Calu3 (cell line): ENCODE measurements at regions not wholly inside any gene's neighbourhood (a gene's known extent, or its start where the extent isn't known, plus 50 kb on each side); places are given as distances from the start of the nearest gene placed in this dataset.

ENCODE experiments used
- BruUV-seq: library from RNA; stranded (reverse); fragments of 400-500 nt; replicated peaks from 2 replicates; lab custom pipeline; 2021; lab: Mats Ljungman, UMichigan
- CTCF ChIA-PET: fragments of 300-600 bp; sonication (Branson Sonifier 250); formaldehyde crosslinking; loops from one replicate; lab custom pipeline; 2022; ENCODE audit warnings: antibody characterized with exemption; lab: Charles Lee
- DNase-seq: peaks from one replicate; pipeline ENCODE4 v3.0.0; 2022
- H3K27ac Mint-ChIP-seq: one replicate; pipeline ENCODE4 v1.8.0; 2022; ENCODE audit warnings: mixed read lengths; ENCODE audit not compliant: unreplicated experiment
- H3K27me3 Mint-ChIP-seq: one replicate; pipeline ENCODE4 v1.8.0; 2022; ENCODE audit warnings: mixed read lengths; ENCODE audit not compliant: unreplicated experiment
- H3K36me3 Mint-ChIP-seq: one replicate; pipeline ENCODE4 v1.8.0; 2022; ENCODE audit warnings: mild to moderate bottlenecking, moderate library complexity, mixed read lengths; ENCODE audit not compliant: insufficient read depth, unreplicated experiment
- H3K4me1 Mint-ChIP-seq: one replicate; pipeline ENCODE4 v1.8.0; 2022; ENCODE audit warnings: mild to moderate bottlenecking, low read depth, mixed read lengths; ENCODE audit not compliant: unreplicated experiment
- H3K4me3 Mint-ChIP-seq: one replicate; pipeline ENCODE4 v1.8.0; 2022; ENCODE audit warnings: mild to moderate bottlenecking, low read depth, moderate library complexity, mixed read lengths; ENCODE audit not compliant: unreplicated experiment
- H3K9me3 Mint-ChIP-seq: one replicate; pipeline ENCODE4 v1.8.0; 2022; ENCODE audit warnings: low read depth, mixed read lengths; ENCODE audit not compliant: unreplicated experiment
- intact Hi-C: fragments of 100-400 bp; cut with micrococcal nuclease; formaldehyde crosslinking; loops from one replicate; pipeline ENCODE4 v1.10.0; 2022; ENCODE audit not compliant: unreplicated experiment
- TF ChIP-seq, protein P1 (sequence below): fragments of 200-600 bp; IDR thresholded peaks from one replicate; pipeline ENCODE4 v1.8.0; 2022; ENCODE audit warnings: antibody characterized with exemption; ENCODE audit not compliant: unreplicated experiment

DNA sequence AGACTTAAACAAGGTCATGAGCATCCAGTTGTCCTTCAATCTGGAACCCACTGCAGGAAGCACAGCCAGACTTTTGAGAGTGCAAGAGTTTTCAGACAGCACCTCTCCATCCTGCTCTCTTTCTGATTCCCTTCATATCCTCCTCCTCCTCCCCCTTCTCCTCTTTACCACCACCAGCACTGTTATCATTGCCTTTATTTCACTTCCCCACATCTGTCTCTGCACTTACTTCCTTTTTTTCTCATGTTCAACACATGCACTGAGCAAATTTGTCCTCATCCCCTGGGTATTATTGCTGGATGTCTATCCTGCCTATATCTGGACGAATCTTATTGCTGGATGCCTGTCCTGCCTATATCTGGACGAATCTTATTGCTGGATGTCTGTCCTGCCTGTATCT, 554.8 kb downstream of the DHX35 start:
- CTCF ChIA-PET = no interaction called here
- H3K27ac Mint-ChIP-seq = no peak overlapping the region
- no peaks in the 10 kb centered on the region for H3K36me3 Mint-ChIP-seq

DNA sequence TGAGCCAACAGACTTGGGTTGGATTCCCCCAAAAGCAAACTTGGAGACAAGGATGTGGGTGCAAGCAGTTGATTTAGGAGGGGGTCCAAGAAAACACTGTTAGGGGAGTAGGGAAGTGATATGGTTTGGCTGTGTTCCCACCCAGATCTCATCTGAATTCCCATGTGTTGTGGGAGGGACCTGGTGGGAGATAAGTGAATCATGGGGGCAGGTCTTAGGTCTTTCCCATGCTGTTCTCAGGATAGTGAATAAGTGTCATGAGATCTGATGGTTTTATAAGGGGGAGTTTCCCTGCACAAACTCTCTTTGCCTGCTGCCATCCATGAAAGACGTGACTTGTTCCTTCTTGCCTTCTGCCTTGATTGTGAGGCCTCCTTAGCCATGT, 542.6 kb downstream of the DHX35 start:
- DNase-seq = no peak
- Mint-ChIP-seq H3K27me3 (no peaks in the 10 kb centered on the region), H3K27ac (no peak overlapping the region), H3K9me3 (peaks cover 20% of the 10 kb centered on the region), H3K4me1 (no peaks in the 10 kb centered on the region), H3K4me3 (no peak overlapping the region), H3K36me3 (no peaks in the 10 kb centered on the region)
- no TSS peak for BruUV-seq
- CTCF ChIA-PET = no interaction called here
- TF ChIP-seq, protein P1, sequence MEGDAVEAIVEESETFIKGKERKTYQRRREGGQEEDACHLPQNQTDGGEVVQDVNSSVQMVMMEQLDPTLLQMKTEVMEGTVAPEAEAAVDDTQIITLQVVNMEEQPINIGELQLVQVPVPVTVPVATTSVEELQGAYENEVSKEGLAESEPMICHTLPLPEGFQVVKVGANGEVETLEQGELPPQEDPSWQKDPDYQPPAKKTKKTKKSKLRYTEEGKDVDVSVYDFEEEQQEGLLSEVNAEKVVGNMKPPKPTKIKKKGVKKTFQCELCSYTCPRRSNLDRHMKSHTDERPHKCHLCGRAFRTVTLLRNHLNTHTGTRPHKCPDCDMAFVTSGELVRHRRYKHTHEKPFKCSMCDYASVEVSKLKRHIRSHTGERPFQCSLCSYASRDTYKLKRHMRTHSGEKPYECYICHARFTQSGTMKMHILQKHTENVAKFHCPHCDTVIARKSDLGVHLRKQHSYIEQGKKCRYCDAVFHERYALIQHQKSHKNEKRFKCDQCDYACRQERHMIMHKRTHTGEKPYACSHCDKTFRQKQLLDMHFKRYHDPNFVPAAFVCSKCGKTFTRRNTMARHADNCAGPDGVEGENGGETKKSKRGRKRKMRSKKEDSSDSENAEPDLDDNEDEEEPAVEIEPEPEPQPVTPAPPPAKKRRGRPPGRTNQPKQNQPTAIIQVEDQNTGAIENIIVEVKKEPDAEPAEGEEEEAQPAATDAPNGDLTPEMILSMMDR = no peak
- intact Hi-C loops = no loop called here

More for the DNA sequence above, 554.8 kb downstream of the DHX35 start:
- TF ChIP-seq, protein P1 = no peak
- DNase-seq = no peak
- Mint-ChIP-seq H3K4me3 (no peak overlapping the region), H3K4me1 (no peaks in the 10 kb centered on the region), H3K27me3 (no peaks in the 10 kb centered on the region), H3K9me3 (peaks cover 16% of the 10 kb centered on the region)
- no TSS peak for BruUV-seq
- intact Hi-C loops = no loop called here

DNA sequence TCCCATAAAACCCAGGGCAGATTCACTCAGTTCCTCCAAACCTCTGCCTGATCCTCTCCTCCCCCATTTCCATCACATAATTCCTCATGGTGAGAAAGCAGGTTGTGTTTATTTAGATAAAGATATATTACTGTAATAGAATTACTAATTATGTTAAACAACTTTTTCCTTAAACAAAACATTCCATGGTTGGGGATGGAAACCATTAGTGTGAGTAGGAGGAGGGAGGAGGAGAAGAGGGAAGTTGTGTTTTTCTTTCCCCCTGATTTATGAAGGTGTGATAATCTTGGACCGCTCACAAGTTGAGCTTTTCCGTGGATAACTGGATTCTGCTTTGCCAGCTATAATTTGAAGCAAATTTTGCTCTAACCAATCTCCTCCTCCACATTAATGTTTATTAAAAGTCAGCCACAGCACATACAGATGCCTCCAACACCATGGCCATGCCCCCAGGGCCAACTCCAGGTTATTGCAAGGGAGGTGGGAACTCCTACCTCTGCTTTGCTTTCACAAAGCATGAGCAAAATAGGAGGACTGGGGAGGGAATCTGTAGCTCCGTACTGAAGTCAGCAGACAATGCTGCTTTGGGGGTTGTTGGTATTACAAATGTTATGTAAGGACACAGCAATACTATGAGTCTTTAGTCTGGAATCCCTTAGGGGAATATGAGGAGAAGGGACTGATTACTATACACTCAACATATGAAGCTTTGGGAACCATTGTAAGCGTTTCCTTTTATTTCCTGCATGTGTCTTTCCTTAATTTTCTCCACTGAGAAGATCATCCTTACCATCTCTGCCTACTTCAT, 542.0 kb downstream of the DHX35 start:
- H3K36me3 Mint-ChIP-seq = no peaks in the 10 kb centered on the region
- CTCF ChIA-PET = no interaction called here
- DNase-seq = no peak
- H3K4me1 Mint-ChIP-seq = no peaks in the 10 kb centered on the region
- H3K27me3 Mint-ChIP-seq = no peaks in the 10 kb centered on the region
- TF ChIP-seq, protein P1 = no peak
- intact Hi-C loops = no loop called here
- no TSS peak for BruUV-seq
- no peak overlapping the region for H3K27ac Mint-ChIP-seq
- H3K4me3 Mint-ChIP-seq = no peak overlapping the region
- peaks cover 20% of the 10 kb centered on the region for H3K9me3 Mint-ChIP-seq

DNA sequence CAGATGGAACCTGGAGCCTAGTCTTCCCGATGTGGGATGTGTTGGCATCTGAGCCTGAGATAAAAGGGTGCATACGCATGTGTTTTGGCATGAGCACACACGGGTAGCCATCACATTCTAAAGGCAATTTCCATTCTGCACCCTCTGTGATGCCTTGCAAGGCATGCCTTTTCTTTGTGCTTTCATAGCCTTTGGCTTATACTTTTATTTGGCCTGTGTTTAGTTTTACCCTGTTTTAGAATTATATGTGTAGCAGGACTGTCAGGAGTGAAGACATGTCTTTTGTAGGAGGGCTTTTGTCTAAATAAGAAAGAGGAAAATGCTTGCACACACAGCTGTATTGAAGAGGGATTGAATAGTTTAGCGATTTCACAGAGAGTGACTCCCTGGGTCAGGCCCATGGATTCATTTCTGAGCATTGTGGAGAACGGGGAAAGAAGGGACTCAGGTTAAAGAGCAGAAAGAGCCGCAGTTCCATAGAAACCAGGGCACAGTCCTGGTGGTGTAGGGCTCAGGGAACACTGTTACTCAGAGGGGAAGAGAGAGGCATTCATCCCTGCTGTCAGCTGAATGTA, 530.2 kb downstream of the DHX35 start:
- intact Hi-C loops = no loop called here
- no peaks in the 10 kb centered on the region for H3K4me1 Mint-ChIP-seq
- H3K36me3 Mint-ChIP-seq = no peaks in the 10 kb centered on the region
- TF ChIP-seq, protein P1 = no peak
- no peak for DNase-seq
- no TSS peak for BruUV-seq
- no peak overlapping the region for H3K27ac Mint-ChIP-seq
- H3K4me3 Mint-ChIP-seq = no peak overlapping the region
- CTCF ChIA-PET = no interaction called here
- no peaks in the 10 kb centered on the region for H3K27me3 Mint-ChIP-seq
- H3K9me3 Mint-ChIP-seq = peaks cover 29% of the 10 kb centered on the region
